Heart right ventricle (tissue), 16 donors: ENCODE measurements at regions not wholly inside any gene's neighbourhood (a gene's known extent, or its start where the extent isn't known, plus 50 kb on each side); places are given as distances from the start of the nearest gene placed in this dataset.

Source experiments
- ATAC-seq, 8 donors: fragments of 200-7000 bp; cut with Tn5 transposase; one replicate each; pipeline ENCODE4 v1.9.1; 2020; ENCODE audit warnings: mild to moderate bottlenecking in 8 of 8, moderate library complexity in 8 of 8, moderate number of reproducible peaks in 1 of 8
- DNase-seq, 2 donors: peaks; one replicate each; pipeline ENCODE4 v3.0.0-alpha.2; 2020
- H3K27ac ChIP-seq, 10 donors: fragments of 200-600 bp; sonication (generic) in 2 of 10; one replicate each; pipeline versions ENCODE4 v1.5.0 to v1.8.0; 2020 to 2022; ENCODE audit warnings: mild to moderate bottlenecking in 3 of 10
- H3K27me3 ChIP-seq, 7 donors: fragments of 200-600 bp; one replicate each; pipeline ENCODE4 v1.8.0; 2021 to 2022; ENCODE audit warnings: mild to moderate bottlenecking in 2 of 7
- H3K36me3 ChIP-seq, 9 donors: fragments of 200-600 bp; sonication (generic) in 1 of 9; one replicate each; pipeline versions ENCODE4 v1.5.0 to v1.8.0; 2020 to 2022; ENCODE audit warnings: mild to moderate bottlenecking in 2 of 9
- H3K4me1 ChIP-seq, 9 donors: fragments of 200-600 bp; sonication (generic) in 1 of 9; one replicate each; pipeline versions ENCODE4 v1.5.0 to v1.8.0; 2020 to 2022; ENCODE audit warnings: mild to moderate bottlenecking in 4 of 9
- H3K4me3 ChIP-seq, 10 donors: fragments of 200-600 bp; sonication (generic) in 2 of 10; one replicate each; pipeline versions ENCODE4 v1.5.0 to v1.8.0; 2020 to 2022; ENCODE audit warnings: mild to moderate bottlenecking in 7 of 10, moderate library complexity in 2 of 10
- H3K9me3 ChIP-seq, 11 donors: fragments of 200-600 bp in 10 of 11; sonication (generic) in 2 of 11; one replicate each; pipeline versions ENCODE4 v1.5.0 to v1.8.0; 2013 to 2022; ENCODE audit warnings: mild to moderate bottlenecking in 2 of 11, control low read depth in 1 of 11, moderate library complexity in 1 of 11
- WGBS, 2 donors: extraction: QIAGEN DNeasy Blood & Tissue Kit; methylation state at CpG; one replicate each; pipeline ENCODE4 v1.1.7; 2013; ENCODE audit warnings: inconsistent platforms in 1 of 2; 5-methylcytosine and 5-hydroxymethylcytosine counted together
- intact Hi-C, 10 donors: fragments of 100-400 bp; cut with DNase I; formaldehyde crosslinking; loops; one replicate each; pipeline versions ENCODE4 v1.11.1 to v1.14.2; 2022
- TF ChIP-seq, protein P1 (sequence below), 9 donors: fragments of 200-600 bp; sonication (generic) in 2 of 9; IDR thresholded peaks; one replicate each; pipeline versions ENCODE4 v1.5.0 to v1.8.0; 2021 to 2022; ENCODE audit warnings: antibody characterized with exemption in 9 of 9, mild to moderate bottlenecking in 5 of 9, moderate library complexity in 1 of 9
- donor health status: Arrhythmogenic right ventricular cardiomyopathy.
- donor health status: ischemic (EF 13 %, LVEDD 7.1; RV severe dilation, severe dysfunction).
- donor health status: healthy with polysubstance abuse.
- donor health status: DM: no; HTN: yes; CAD: no.
- donor health status: DM: no; HTN: no; CAD: no.
- donor health status: ischemic (EF 25% LVEDD 6.9; RV normal size, moderate dysfunction).
- donor health status: ischemic (EF 25% LVEDD 5.7; RV mildly dilated, moderate dysfunction).
- donor health status: healthy.
- donor health status: DM: yes; HTN: yes; CAD: no.
- donor health status: Ischemic cardiomyopathy.
- donor health status: ischemic (EF 35%, LVEDD 5.7; RV mildly dilated, moderate dysfunction).
- donor health status: nonischemic (EF 11% LVEDD 7.7; RV severe dilation, severe dysfunction).
- donor health status: DM: yes; HTN: yes; CAD: no.
- donor health status: PGD.
- donor health status: ischemic (EF 29% LVEDD 5.4; RV normal size, mild dysfunction).
- donor health status: nonischemic (EF 23%, LVEDD 6.1; RV moderate dilation, normal function).

GRCh38 chr14:53788566-53788965 lies 168.1 kb downstream of the BMP4 start:
- Histone ChIP-seq H3K4me1 (no peaks in the 10 kb centered on the region), H3K36me3 (no peaks in the 10 kb centered on the region), H3K27ac (no peak overlapping the region), H3K4me3 (no peak overlapping the region), H3K9me3 (peaks cover 0 to 14% (median 2%) of the 10 kb centered on the region in 11 donors), H3K27me3 (no peaks in the 10 kb centered on the region)
- TF ChIP-seq, protein P1, sequence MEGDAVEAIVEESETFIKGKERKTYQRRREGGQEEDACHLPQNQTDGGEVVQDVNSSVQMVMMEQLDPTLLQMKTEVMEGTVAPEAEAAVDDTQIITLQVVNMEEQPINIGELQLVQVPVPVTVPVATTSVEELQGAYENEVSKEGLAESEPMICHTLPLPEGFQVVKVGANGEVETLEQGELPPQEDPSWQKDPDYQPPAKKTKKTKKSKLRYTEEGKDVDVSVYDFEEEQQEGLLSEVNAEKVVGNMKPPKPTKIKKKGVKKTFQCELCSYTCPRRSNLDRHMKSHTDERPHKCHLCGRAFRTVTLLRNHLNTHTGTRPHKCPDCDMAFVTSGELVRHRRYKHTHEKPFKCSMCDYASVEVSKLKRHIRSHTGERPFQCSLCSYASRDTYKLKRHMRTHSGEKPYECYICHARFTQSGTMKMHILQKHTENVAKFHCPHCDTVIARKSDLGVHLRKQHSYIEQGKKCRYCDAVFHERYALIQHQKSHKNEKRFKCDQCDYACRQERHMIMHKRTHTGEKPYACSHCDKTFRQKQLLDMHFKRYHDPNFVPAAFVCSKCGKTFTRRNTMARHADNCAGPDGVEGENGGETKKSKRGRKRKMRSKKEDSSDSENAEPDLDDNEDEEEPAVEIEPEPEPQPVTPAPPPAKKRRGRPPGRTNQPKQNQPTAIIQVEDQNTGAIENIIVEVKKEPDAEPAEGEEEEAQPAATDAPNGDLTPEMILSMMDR (IDR thresholded peaks at IDR 0.05), result no peak
- intact Hi-C loops, result no loop called here
- no peak for ATAC-seq
- DNase-seq, result no peak
- WGBS, 2 donors, result 88 to 96% methylated on average over 5 of the region's 5 CpGs

GRCh38 chr14:53786045-53786444 lies 170.6 kb downstream of the BMP4 start:
- H3K27me3 ChIP-seq, result no peaks in the 10 kb centered on the region
- intact Hi-C loops, result no loop called here
- ATAC-seq (no peak), DNase-seq (no peak)
- H3K27ac ChIP-seq, result no peak overlapping the region
- no peak overlapping the region for H3K4me3 ChIP-seq
- H3K9me3 ChIP-seq, result peaks cover 0 to 14% (median 2%) of the 10 kb centered on the region in 11 donors
- no peaks in the 10 kb centered on the region for H3K36me3 ChIP-seq
- TF ChIP-seq, protein P1 (IDR thresholded peaks at IDR 0.05), result no peak
- H3K4me1 ChIP-seq, result no peaks in the 10 kb centered on the region

DNA sequence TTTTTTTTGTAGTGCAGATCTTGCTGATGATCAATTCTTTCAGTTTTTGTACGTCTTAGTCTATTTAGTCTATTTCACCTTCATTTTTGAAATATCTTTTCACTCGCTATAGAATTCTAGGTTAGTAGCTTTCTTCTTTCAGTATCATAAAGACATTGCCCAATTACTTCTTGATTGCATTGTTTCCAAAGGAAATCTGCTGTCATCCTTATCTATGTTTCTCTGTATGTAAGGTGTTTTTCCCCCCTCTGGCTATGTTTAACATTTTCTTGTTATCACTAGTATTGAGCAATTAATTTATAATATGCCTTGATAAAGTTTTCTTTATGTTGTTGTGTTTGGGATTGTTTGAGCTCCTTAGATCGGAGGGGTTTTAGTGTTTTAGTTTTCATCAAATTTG lies 171.9 kb downstream of the BMP4 start:
- 95% methylated on average over 3 of the region's 3 CpGs for WGBS, 2 donors
- Histone ChIP-seq H3K27me3 (no peaks in the 10 kb centered on the region), H3K27ac (no peak overlapping the region), H3K9me3 (peaks cover 0 to 14% (median 2%) of the 10 kb centered on the region in 11 donors), H3K4me3 (no peak overlapping the region), H3K36me3 (no peaks in the 10 kb centered on the region), H3K4me1 (no peaks in the 10 kb centered on the region)
- intact Hi-C loops, result no loop called here
- no peak for ATAC-seq
- DNase-seq, result no peak
- TF ChIP-seq, protein P1 (IDR thresholded peaks at IDR 0.05), result no peak

DNA sequence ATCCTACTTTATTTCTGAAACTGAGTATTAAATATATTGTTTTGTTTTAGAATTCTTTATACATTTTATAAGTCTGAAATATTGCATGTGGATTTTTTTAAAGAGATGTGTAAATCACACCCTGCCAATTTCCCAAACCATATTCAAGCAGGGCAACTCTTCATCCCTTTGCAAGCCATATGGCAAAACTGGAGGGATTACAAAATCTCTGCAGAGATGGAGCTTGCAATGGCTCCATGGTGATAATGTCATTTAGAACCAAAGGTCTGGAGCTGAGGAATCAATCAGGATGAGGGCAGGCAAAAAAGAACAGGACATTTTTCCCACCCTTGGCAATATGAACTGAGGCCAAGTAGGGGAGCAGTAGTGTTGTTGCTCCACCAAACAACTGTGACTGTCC lies 173.4 kb downstream of the BMP4 start:
- Histone ChIP-seq H3K36me3 (no peaks in the 10 kb centered on the region), H3K4me3 (no peak overlapping the region), H3K27me3 (no peaks in the 10 kb centered on the region), H3K27ac (no peak overlapping the region), H3K9me3 (peaks cover 0 to 14% (median 2%) of the 10 kb centered on the region in 11 donors), H3K4me1 (no peaks in the 10 kb centered on the region)
- ATAC-seq, result no peak
- TF ChIP-seq, protein P1 (IDR thresholded peaks at IDR 0.05), result no peak
- intact Hi-C loops, result no loop called here
- no peak for DNase-seq
